Esophagus squamous epithelium (tissue), 4 donors: ENCODE measurements at regions not wholly inside any gene's neighbourhood (a gene's known extent, or its start where the extent isn't known, plus 50 kb on each side); places are given as distances from the start of the nearest gene placed in this dataset.

ENCODE experiments used
- CTCF ChIP-seq, 6 experiments: fragments of 450-650 bp in 4 of 6; fragments of 200-600 bp in 2 of 6; sonication (generic) in 2 of 6; IDR thresholded peaks; one replicate each; pipeline ENCODE4 v1.5.1; 2016 to 2019; ENCODE audit warnings: antibody characterized with exemption in 6 of 6, mild to moderate bottlenecking in 4 of 6, moderate library complexity in 4 of 6
- POLR2A ChIP-seq, 4 donors: fragments of 450-650 bp; IDR thresholded peaks; one replicate each; pipeline ENCODE4 v1.6.1; 2017; ENCODE audit warnings: antibody characterized with exemption in 4 of 4, mild to moderate bottlenecking in 4 of 4, moderate library complexity in 3 of 4

GRCh38 chr6:98002678-98003077, 719.7 kb upstream of the MMS22L start:
- TF ChIP-seq CTCF (IDR thresholded peaks at IDR 0.05) (no peak), POLR2A (IDR thresholded peaks at IDR 0.05) (no peak)
